Body of pancreas (tissue), 4 donors: ENCODE measurements at regions not wholly inside any gene's neighbourhood (a gene's known extent, or its start where the extent isn't known, plus 50 kb on each side); places are given as distances from the start of the nearest gene placed in this dataset.

Source experiments
- CTCF ChIP-seq, 7 experiments: fragments of 450-650 bp in 4 of 7; fragments of 200-600 bp in 3 of 7; sonication (generic) in 3 of 7; IDR thresholded peaks; one replicate each; pipeline ENCODE4 v1.5.1; 2016 to 2019; ENCODE audit warnings: antibody characterized with exemption in 7 of 7
- POLR2A ChIP-seq, 3 donors: fragments of 450-650 bp; IDR thresholded peaks; one replicate each; pipeline ENCODE4 v1.6.1; 2016; ENCODE audit warnings: antibody characterized with exemption in 3 of 3, mild to moderate bottlenecking in 2 of 3

- TF ChIP-seq CTCF (IDR thresholded peaks at IDR 0.05) (no peak), POLR2A (IDR thresholded peaks at IDR 0.05) (no peak)
Observed at GRCh38 chr14:22320362-22320750, 268.7 kb downstream of the DAD1 start.
